ENCODE measurements at regions not wholly inside any gene's neighbourhood (a gene's known extent, or its start where the extent isn't known, plus 50 kb on each side); places are given as distances from the start of the nearest gene placed in this dataset.

DNA sequence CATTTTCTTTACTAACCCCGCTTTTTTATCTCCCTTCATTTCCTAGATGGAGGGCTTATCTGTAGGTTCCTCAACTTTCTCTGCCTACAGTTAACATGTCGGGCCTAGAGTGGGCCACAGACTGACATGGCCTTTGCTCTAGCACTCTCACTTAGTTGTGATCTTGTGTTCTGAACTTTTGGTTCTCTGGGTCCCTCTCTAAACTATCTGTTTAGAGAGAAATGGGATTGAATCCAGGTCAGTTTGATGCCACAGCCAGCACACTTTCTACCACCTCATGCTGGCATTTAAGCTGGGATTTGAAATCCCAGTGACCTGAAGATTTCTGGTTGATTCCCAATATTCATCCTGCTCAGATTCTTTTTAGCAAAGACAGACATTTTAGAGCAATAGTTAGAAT is 388.5 kb upstream of the PAPPA start:
- ChIA-PET POLR2A (no interaction called here), CTCF (no interaction called here)
- H3K4me3 ChIP-seq (ENCODE audit: low read depth in 2 of 2, low read length in 1 of 2), result no peak overlapping the region
- no peak overlapping the region for H2AFZ ChIP-seq (ENCODE audit: low read depth)
- H3K36me3 ChIP-seq (replicated peaks in 1 of 2; ENCODE audit: control insufficient read depth in 1 of 2, insufficient read depth in 2 of 2, low read length in 1 of 2), result no peaks in the 10 kb centered on the region
- H3K9ac ChIP-seq, result no peak overlapping the region
- H3K4me2 ChIP-seq, result no peak overlapping the region
- no peaks in the 10 kb centered on the region for H3K4me1 ChIP-seq (ENCODE audit: control insufficient read depth in 1 of 2, insufficient read depth in 2 of 2, low read depth in 1 of 2, low read length in 1 of 2)
- H4K20me1 ChIP-seq (ENCODE audit: insufficient read depth), result no peaks in the 10 kb centered on the region
- no peaks in the 10 kb centered on the region for H3F3A ChIP-seq (replicated peaks; ENCODE audit: insufficient read depth)
- no peaks in the 10 kb centered on the region for H3K9me3 ChIP-seq
- H3K27me3 ChIP-seq (ENCODE audit: insufficient read depth), result no peaks in the 10 kb centered on the region
- H3K27ac ChIP-seq (ENCODE audit: low read depth in 2 of 2, low read length in 1 of 2), result no peak overlapping the region
- no peaks in the 10 kb centered on the region for H3K9me2 ChIP-seq
- no peak for DNase-seq
- H3K79me2 ChIP-seq (ENCODE audit: insufficient read depth), result no peaks in the 10 kb centered on the region
- TF ChIP-seq YY1 (IDR thresholded peaks at IDR 0.05; ENCODE audit: low read depth), result no peak
- TF ChIP-seq MEF2A (IDR thresholded peaks at IDR 0.05; ENCODE audit: borderline replicate concordance, low read depth), result no peak
- TF ChIP-seq USF1 (IDR thresholded peaks at IDR 0.05; ENCODE audit: borderline replicate concordance, low read depth), result no peak
- TF ChIP-seq MXI1 (IDR thresholded peaks at IDR 0.05; ENCODE audit: low read depth, low read length), result no peak
- TF ChIP-seq TEAD4 (IDR thresholded peaks at IDR 0.05; ENCODE audit: borderline replicate concordance, insufficient read depth), result no peak
- TF ChIP-seq SMC3 (IDR thresholded peaks at IDR 0.05; ENCODE audit: low read depth, low read length), result no peak
- TF ChIP-seq, protein P1, sequence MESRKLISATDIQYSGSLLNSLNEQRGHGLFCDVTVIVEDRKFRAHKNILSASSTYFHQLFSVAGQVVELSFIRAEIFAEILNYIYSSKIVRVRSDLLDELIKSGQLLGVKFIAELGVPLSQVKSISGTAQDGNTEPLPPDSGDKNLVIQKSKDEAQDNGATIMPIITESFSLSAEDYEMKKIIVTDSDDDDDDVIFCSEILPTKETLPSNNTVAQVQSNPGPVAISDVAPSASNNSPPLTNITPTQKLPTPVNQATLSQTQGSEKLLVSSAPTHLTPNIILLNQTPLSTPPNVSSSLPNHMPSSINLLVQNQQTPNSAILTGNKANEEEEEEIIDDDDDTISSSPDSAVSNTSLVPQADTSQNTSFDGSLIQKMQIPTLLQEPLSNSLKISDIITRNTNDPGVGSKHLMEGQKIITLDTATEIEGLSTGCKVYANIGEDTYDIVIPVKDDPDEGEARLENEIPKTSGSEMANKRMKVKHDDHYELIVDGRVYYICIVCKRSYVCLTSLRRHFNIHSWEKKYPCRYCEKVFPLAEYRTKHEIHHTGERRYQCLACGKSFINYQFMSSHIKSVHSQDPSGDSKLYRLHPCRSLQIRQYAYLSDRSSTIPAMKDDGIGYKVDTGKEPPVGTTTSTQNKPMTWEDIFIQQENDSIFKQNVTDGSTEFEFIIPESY (IDR thresholded peaks at IDR 0.05; ENCODE audit: borderline replicate concordance, low read depth), result no peak
- TF ChIP-seq, protein P2, sequence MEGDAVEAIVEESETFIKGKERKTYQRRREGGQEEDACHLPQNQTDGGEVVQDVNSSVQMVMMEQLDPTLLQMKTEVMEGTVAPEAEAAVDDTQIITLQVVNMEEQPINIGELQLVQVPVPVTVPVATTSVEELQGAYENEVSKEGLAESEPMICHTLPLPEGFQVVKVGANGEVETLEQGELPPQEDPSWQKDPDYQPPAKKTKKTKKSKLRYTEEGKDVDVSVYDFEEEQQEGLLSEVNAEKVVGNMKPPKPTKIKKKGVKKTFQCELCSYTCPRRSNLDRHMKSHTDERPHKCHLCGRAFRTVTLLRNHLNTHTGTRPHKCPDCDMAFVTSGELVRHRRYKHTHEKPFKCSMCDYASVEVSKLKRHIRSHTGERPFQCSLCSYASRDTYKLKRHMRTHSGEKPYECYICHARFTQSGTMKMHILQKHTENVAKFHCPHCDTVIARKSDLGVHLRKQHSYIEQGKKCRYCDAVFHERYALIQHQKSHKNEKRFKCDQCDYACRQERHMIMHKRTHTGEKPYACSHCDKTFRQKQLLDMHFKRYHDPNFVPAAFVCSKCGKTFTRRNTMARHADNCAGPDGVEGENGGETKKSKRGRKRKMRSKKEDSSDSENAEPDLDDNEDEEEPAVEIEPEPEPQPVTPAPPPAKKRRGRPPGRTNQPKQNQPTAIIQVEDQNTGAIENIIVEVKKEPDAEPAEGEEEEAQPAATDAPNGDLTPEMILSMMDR (IDR thresholded peaks at IDR 0.05), result no peak
- no peak for TF ChIP-seq TCF12 (IDR thresholded peaks at IDR 0.05)
- no peak for TF ChIP-seq FOXJ3 (CRISPR knock-in tag; IDR thresholded peaks at IDR 0.05)
- TF ChIP-seq FOSL2 (IDR thresholded peaks at IDR 0.05; ENCODE audit: borderline replicate concordance, low read depth), result no peak
- no peak for TF ChIP-seq FOXM1 (IDR thresholded peaks at IDR 0.05; ENCODE audit: low read depth)
- no peak for TF ChIP-seq TAF1 (IDR thresholded peaks at IDR 0.05; ENCODE audit: borderline replicate concordance, low read depth, low read length)
- TF ChIP-seq RAD21 (IDR thresholded peaks at IDR 0.05; ENCODE audit: low read length), result no peak
- TF ChIP-seq, protein P3, sequence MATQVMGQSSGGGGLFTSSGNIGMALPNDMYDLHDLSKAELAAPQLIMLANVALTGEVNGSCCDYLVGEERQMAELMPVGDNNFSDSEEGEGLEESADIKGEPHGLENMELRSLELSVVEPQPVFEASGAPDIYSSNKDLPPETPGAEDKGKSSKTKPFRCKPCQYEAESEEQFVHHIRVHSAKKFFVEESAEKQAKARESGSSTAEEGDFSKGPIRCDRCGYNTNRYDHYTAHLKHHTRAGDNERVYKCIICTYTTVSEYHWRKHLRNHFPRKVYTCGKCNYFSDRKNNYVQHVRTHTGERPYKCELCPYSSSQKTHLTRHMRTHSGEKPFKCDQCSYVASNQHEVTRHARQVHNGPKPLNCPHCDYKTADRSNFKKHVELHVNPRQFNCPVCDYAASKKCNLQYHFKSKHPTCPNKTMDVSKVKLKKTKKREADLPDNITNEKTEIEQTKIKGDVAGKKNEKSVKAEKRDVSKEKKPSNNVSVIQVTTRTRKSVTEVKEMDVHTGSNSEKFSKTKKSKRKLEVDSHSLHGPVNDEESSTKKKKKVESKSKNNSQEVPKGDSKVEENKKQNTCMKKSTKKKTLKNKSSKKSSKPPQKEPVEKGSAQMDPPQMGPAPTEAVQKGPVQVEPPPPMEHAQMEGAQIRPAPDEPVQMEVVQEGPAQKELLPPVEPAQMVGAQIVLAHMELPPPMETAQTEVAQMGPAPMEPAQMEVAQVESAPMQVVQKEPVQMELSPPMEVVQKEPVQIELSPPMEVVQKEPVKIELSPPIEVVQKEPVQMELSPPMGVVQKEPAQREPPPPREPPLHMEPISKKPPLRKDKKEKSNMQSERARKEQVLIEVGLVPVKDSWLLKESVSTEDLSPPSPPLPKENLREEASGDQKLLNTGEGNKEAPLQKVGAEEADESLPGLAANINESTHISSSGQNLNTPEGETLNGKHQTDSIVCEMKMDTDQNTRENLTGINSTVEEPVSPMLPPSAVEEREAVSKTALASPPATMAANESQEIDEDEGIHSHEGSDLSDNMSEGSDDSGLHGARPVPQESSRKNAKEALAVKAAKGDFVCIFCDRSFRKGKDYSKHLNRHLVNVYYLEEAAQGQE (IDR thresholded peaks at IDR 0.05; ENCODE audit: low read depth, low read length), result no peak
- no peak for TF ChIP-seq EP300 (IDR thresholded peaks at IDR 0.05; ENCODE audit: borderline replicate concordance in 1 of 2, low read depth in 1 of 2, low read length in 1 of 2)
- WGBS (ENCODE audit: low lambda C conversion rate), result 90% methylated on average over 2 of the region's 2 CpGs

All from SK-N-SH (cell line).